ENCODE measurements at regions not wholly inside any gene's neighbourhood (a gene's known extent, or its start where the extent isn't known, plus 50 kb on each side); places are given as distances from the start of the nearest gene placed in this dataset.

GRCh38 chr2:11033114-11033513 lies 121.4 kb downstream of the KCNF1 start:
- TF ChIP-seq POLR2A (IDR thresholded peaks at IDR 0.05; ENCODE audit: low read length): no peak
- TF ChIP-seq GATA1 (IDR thresholded peaks at IDR 0.05; ENCODE audit: low read depth, low read length): no peak

Measured in erythroblast (primary cell).